Natural killer cell (primary cell): ENCODE measurements at regions not wholly inside any gene's neighbourhood (a gene's known extent, or its start where the extent isn't known, plus 50 kb on each side); places are given as distances from the start of the nearest gene placed in this dataset.
A peak's percentile ranks its signal among the peaks of the same experiment; 100 is the strongest.

Experiments used
- ATAC-seq, 3 donors: fragments of 150-1000 bp in 2 of 3; fragments of 200-7000 bp in 1 of 3; cut with Tn5 transposase; 1 replicate in 1 of 3; 2 replicates in 2 of 3; pipeline ENCODE4 v1.10.0; 2021; ENCODE audit warnings: mild to moderate bottlenecking in 2 of 3, moderate library complexity in 2 of 3
- DNase-seq, 2 donors: peaks; one replicate each; pipeline versions ENCODE4 v3.0.0 to v3.0.0-alpha.2; 2013 to 2021; ENCODE audit warnings: mixed read lengths in 1 of 2
- H3K27ac ChIP-seq: one replicate; pipeline ENCODE4 v1.5.1; 2013; ENCODE audit warnings: mild to moderate bottlenecking, low read length
- H3K27me3 ChIP-seq: one replicate; pipeline ENCODE4 v1.6.1; 2013; ENCODE audit warnings: low read length; ENCODE audit not compliant: control insufficient read depth, insufficient read depth
- H3K36me3 ChIP-seq: one replicate; pipeline ENCODE4 v1.6.1; 2013; ENCODE audit warnings: low read length; ENCODE audit not compliant: control insufficient read depth, insufficient read depth
- H3K4me1 ChIP-seq: one replicate; pipeline ENCODE4 v1.6.1; 2013; ENCODE audit warnings: low read length; ENCODE audit not compliant: control insufficient read depth, insufficient read depth
- H3K4me3 ChIP-seq: one replicate; pipeline ENCODE4 v1.5.1; 2013; ENCODE audit warnings: low read length
- H3K9me3 ChIP-seq: one replicate; pipeline ENCODE4 v1.6.1; 2013; ENCODE audit warnings: low read length; ENCODE audit not compliant: control insufficient read depth, insufficient read depth
- H3K27ac Mint-ChIP-seq, 2 donors: one replicate each; pipeline ENCODE4 v1.8.0; 2022; ENCODE audit warnings: mild to moderate bottlenecking in 2 of 2, mixed read lengths in 2 of 2, moderate library complexity in 1 of 2
- H3K27me3 Mint-ChIP-seq, 2 donors: one replicate each; pipeline ENCODE4 v1.8.0; 2022; ENCODE audit warnings: low read depth in 2 of 2, mixed read lengths in 2 of 2
- H3K36me3 Mint-ChIP-seq: one replicate; pipeline ENCODE4 v1.8.0; 2022; ENCODE audit warnings: mixed read lengths
- H3K4me1 Mint-ChIP-seq, 2 donors: one replicate each; pipeline ENCODE4 v1.8.0; 2022; ENCODE audit warnings: mixed read lengths in 2 of 2
- H3K4me3 Mint-ChIP-seq: one replicate; pipeline ENCODE4 v1.8.0; 2022; ENCODE audit warnings: mild to moderate bottlenecking, moderate library complexity, mixed read lengths
- H3K9me3 Mint-ChIP-seq, 2 donors: one replicate each; pipeline ENCODE4 v1.8.0; 2022; ENCODE audit warnings: mixed read lengths in 2 of 2
- CTCF ChIP-seq: fragments of 200-600 bp; IDR thresholded peaks from one replicate; pipeline ENCODE4 v1.8.0; 2022; ENCODE audit warnings: antibody characterized with exemption
- WGBS: methylation state at CpG from one replicate; pipeline ENCODE4 v1.1.7; 2013; ENCODE audit warnings: missing lambda C conversion rate; ENCODE audit not compliant: insufficient coverage; 5-methylcytosine and 5-hydroxymethylcytosine counted together
- intact Hi-C: fragments of 100-400 bp; cut with micrococcal nuclease; formaldehyde crosslinking; loops from one replicate; pipeline ENCODE4 v1.14.2; 2022

GRCh38 chr22:22039286-22040074, 56.9 kb upstream of the TOP3B start:
- intact Hi-C loops = no loop called here
- H3K27ac Mint-ChIP-seq = no peak overlapping the region
- Histone ChIP-seq H3K4me3 (no peak overlapping the region), H3K27me3 (no peaks in the 10 kb centered on the region), H3K9me3 (no peaks in the 10 kb centered on the region), H3K4me1 (peaks cover 7% of the 10 kb centered on the region), H3K36me3 (no peaks in the 10 kb centered on the region), H3K27ac (no peak overlapping the region)
- peaks cover 18 to 28% of the 10 kb centered on the region in 2 donors for H3K27me3 Mint-ChIP-seq
- no peaks in the 10 kb centered on the region for H3K9me3 Mint-ChIP-seq
- 69% methylated on average over 3 of the region's 4 CpGs for WGBS
- TF ChIP-seq CTCF = no peak
- DNase-seq = no peak
- no peaks in the 10 kb centered on the region for H3K4me1 Mint-ChIP-seq
- ATAC-seq = no peak
- H3K4me3 Mint-ChIP-seq = no peak overlapping the region
- H3K36me3 Mint-ChIP-seq = no peaks in the 10 kb centered on the region

- ATAC-seq (no peak), DNase-seq (no peak)
- no peaks in the 10 kb centered on the region for H3K9me3 ChIP-seq
- TF ChIP-seq CTCF = no peak
- Mint-ChIP-seq H3K27ac (no peak overlapping the region), H3K36me3 (no peaks in the 10 kb centered on the region), H3K27me3 (peaks cover 17 to 28% of the 10 kb centered on the region in 2 donors), H3K4me1 (no peaks in the 10 kb centered on the region), H3K4me3 (no peak overlapping the region), H3K9me3 (no peaks in the 10 kb centered on the region)
- no peaks in the 10 kb centered on the region for H3K36me3 ChIP-seq
- peaks cover 7% of the 10 kb centered on the region for H3K4me1 ChIP-seq
- no peak overlapping the region for H3K27ac ChIP-seq
- H3K27me3 ChIP-seq = no peaks in the 10 kb centered on the region
- H3K4me3 ChIP-seq = no peak overlapping the region
- intact Hi-C loops = no loop called here
- WGBS = no CpG with 5 or more reads among the region's 1 CpG
Observed at GRCh38 chr22:22038178-22038880, 55.7 kb upstream of the TOP3B start.

GRCh38 chr22:22037740-22038139, 55.2 kb upstream of the TOP3B start:
- no peaks in the 10 kb centered on the region for H3K27me3 ChIP-seq
- H3K4me1 ChIP-seq = peaks cover 7% of the 10 kb centered on the region
- H3K27ac Mint-ChIP-seq = no peak overlapping the region
- no peaks in the 10 kb centered on the region for H3K36me3 ChIP-seq
- intact Hi-C loops = no loop called here
- no peak overlapping the region for H3K4me3 Mint-ChIP-seq
- no peaks in the 10 kb centered on the region for H3K36me3 Mint-ChIP-seq
- WGBS = 93% methylated on average over 1 of the region's 1 CpG
- no peaks in the 10 kb centered on the region for H3K9me3 ChIP-seq
- peak overlapping the region; percentile 26 for H3K27ac ChIP-seq
- no peaks in the 10 kb centered on the region for H3K4me1 Mint-ChIP-seq
- DNase-seq = no peak
- H3K4me3 ChIP-seq = no peak overlapping the region
- peaks cover 17 to 28% of the 10 kb centered on the region in 2 donors for H3K27me3 Mint-ChIP-seq
- TF ChIP-seq CTCF = no peak
- no peaks in the 10 kb centered on the region for H3K9me3 Mint-ChIP-seq
- no peak for ATAC-seq
